ENCODE measurements at regions not wholly inside any gene's neighbourhood (a gene's known extent, or its start where the extent isn't known, plus 50 kb on each side); places are given as distances from the start of the nearest gene placed in this dataset.
"Not testable (repeated sequence)": the region's sequence is repeated elsewhere in the genome, so short reads cannot be mapped to it uniquely, and the experiment has no call there.

DNA sequence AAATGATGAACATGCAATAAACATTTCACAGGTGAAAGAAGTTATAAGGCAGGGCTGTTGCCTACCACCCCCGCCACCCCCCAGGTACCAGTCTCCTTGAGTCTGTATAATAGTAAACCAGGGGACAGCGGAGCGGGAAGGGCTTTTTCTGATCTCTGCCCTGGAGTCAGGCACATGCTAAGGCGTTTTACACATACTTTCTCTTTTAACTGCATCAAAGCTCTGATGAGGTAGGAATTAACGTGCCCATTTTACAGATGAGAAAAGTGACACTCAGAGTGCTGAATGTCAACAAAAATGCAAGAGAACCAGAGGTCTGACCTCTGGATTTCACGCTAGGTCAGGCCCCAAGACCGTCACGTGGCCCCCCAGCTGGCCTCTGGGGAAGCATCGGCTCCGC is 94.3 kb upstream of the ASB18 start:
- not testable (repeated sequence) for TF ChIP-seq CTCF (IDR thresholded peaks at IDR 0.05); TCF7L2 (IDR thresholded peaks at IDR 0.05; ENCODE audit: low read depth, low read length); SIN3A (IDR thresholded peaks at IDR 0.05; ENCODE audit: borderline replicate concordance, insufficient read depth, low read depth, low read length); POLR2AphosphoS5 (IDR thresholded peaks at IDR 0.05; ENCODE audit: low read depth, low read length)
